ENCODE measurements at regions not wholly inside any gene's neighbourhood (a gene's known extent, or its start where the extent isn't known, plus 50 kb on each side); places are given as distances from the start of the nearest gene placed in this dataset.

- Mint-ChIP-seq H3K36me3 (no peaks in the 10 kb centered on the region), H3K27ac (no peak overlapping the region), H3K9me3 (peaks cover 26% of the 10 kb centered on the region in 2 donors)
- DNase-seq (ENCODE audit: low spot score in 2 of 2) (no peak), ATAC-seq (no peak)
Measured at GRCh38 chr6:19309661-19310060, 527.5 kb upstream of the ID4 start.

- Mint-ChIP-seq H3K36me3 (no peaks in the 10 kb centered on the region), H3K27ac (no peak overlapping the region), H3K9me3 (peaks cover 30% of the 10 kb centered on the region in 2 donors)
- no peak for ATAC-seq
- DNase-seq (ENCODE audit: low spot score in 2 of 2), result no peak
Measured at GRCh38 chr6:19311786-19312185, 525.4 kb upstream of the ID4 start.

- H3K27ac Mint-ChIP-seq, result no peak overlapping the region
- H3K9me3 Mint-ChIP-seq, result peaks cover 30 to 34% of the 10 kb centered on the region in 2 donors
- no peak for ATAC-seq
- H3K36me3 Mint-ChIP-seq, result no peaks in the 10 kb centered on the region
- no peak for DNase-seq (ENCODE audit: low spot score in 2 of 2)
Measured at GRCh38 chr6:19312241-19312978, 524.8 kb upstream of the ID4 start.

GRCh38 chr6:19317431-19317986, 519.7 kb upstream of the ID4 start:
- ATAC-seq, result no peak
- no peak overlapping the region for H3K27ac Mint-ChIP-seq
- DNase-seq (ENCODE audit: low spot score in 2 of 2), result no peak
- H3K36me3 Mint-ChIP-seq, result no peaks in the 10 kb centered on the region
- H3K9me3 Mint-ChIP-seq, result peaks cover 10 to 17% of the 10 kb centered on the region in 2 donors

GRCh38 chr6:19319005-19319404, 518.2 kb upstream of the ID4 start:
- ATAC-seq (no peak), DNase-seq (ENCODE audit: low spot score in 2 of 2) (no peak)
- Mint-ChIP-seq H3K36me3 (no peaks in the 10 kb centered on the region), H3K9me3 (peaks cover 10 to 12% of the 10 kb centered on the region in 2 donors), H3K27ac (no peak overlapping the region)

GRCh38 chr6:19320111-19320581, 517.0 kb upstream of the ID4 start:
- no peak for DNase-seq (ENCODE audit: low spot score in 2 of 2)
- no peak overlapping the region for H3K27ac Mint-ChIP-seq

GRCh38 chr6:19322691-19323485, 514.3 kb upstream of the ID4 start:
- H3K9me3 Mint-ChIP-seq, result no peaks in the 10 kb centered on the region
- DNase-seq (ENCODE audit: low spot score in 2 of 2) (no peak), ATAC-seq (no peak)
- no peak overlapping the region for H3K27ac Mint-ChIP-seq
- H3K36me3 Mint-ChIP-seq, result no peaks in the 10 kb centered on the region

More at GRCh38 chr6:19320111-19320581, 517.0 kb upstream of the ID4 start:
- H3K36me3 Mint-ChIP-seq, result no peaks in the 10 kb centered on the region
- H3K9me3 Mint-ChIP-seq, result peaks cover 0 to 4% of the 10 kb centered on the region in 2 donors
- ATAC-seq, result no peak

GRCh38 chr6:19324376-19324775, 512.8 kb upstream of the ID4 start:
- ATAC-seq (no peak), DNase-seq (ENCODE audit: low spot score in 2 of 2) (no peak)
- H3K9me3 Mint-ChIP-seq, result no peaks in the 10 kb centered on the region
- H3K27ac Mint-ChIP-seq, result no peak overlapping the region
- H3K36me3 Mint-ChIP-seq, result no peaks in the 10 kb centered on the region

- no peak for ATAC-seq
- H3K36me3 Mint-ChIP-seq, result no peaks in the 10 kb centered on the region
Measured at GRCh38 chr6:19325335-19325789, 511.8 kb upstream of the ID4 start.

GRCh38 chr6:19327241-19327640, 509.9 kb upstream of the ID4 start:
- DNase-seq (ENCODE audit: low spot score in 2 of 2) (no peak), ATAC-seq (no peak)

More at GRCh38 chr6:19325335-19325789, 511.8 kb upstream of the ID4 start:
- DNase-seq (ENCODE audit: low spot score in 2 of 2), result no peak
- Mint-ChIP-seq H3K27ac (no peak overlapping the region), H3K9me3 (no peaks in the 10 kb centered on the region)

GRCh38 chr6:19327661-19328060, 509.5 kb upstream of the ID4 start:
- H3K27ac Mint-ChIP-seq, result no peak overlapping the region
- no peaks in the 10 kb centered on the region for H3K9me3 Mint-ChIP-seq
- DNase-seq (ENCODE audit: low spot score in 2 of 2) (no peak), ATAC-seq (no peak)
- H3K36me3 Mint-ChIP-seq, result no peaks in the 10 kb centered on the region

More at GRCh38 chr6:19327241-19327640, 509.9 kb upstream of the ID4 start:
- Mint-ChIP-seq H3K36me3 (no peaks in the 10 kb centered on the region), H3K27ac (no peak overlapping the region), H3K9me3 (no peaks in the 10 kb centered on the region)

GRCh38 chr6:19329078-19329477, 508.1 kb upstream of the ID4 start:
- no peak for DNase-seq (ENCODE audit: low spot score in 2 of 2)
- Mint-ChIP-seq H3K9me3 (no peaks in the 10 kb centered on the region), H3K27ac (no peak overlapping the region)

GRCh38 chr6:19331089-19331488, 506.1 kb upstream of the ID4 start:
- no peak overlapping the region for H3K27ac Mint-ChIP-seq
- no peak for ATAC-seq
- no peaks in the 10 kb centered on the region for H3K36me3 Mint-ChIP-seq
- H3K9me3 Mint-ChIP-seq, result peaks cover 0 to 3% of the 10 kb centered on the region in 2 donors
- no peak for DNase-seq (ENCODE audit: low spot score in 2 of 2)

More at GRCh38 chr6:19329078-19329477, 508.1 kb upstream of the ID4 start:
- no peak for ATAC-seq
- H3K36me3 Mint-ChIP-seq, result no peaks in the 10 kb centered on the region

- DNase-seq (ENCODE audit: low spot score in 2 of 2), result no peak
- H3K9me3 Mint-ChIP-seq, result peaks cover 5 to 7% of the 10 kb centered on the region in 2 donors
- no peaks in the 10 kb centered on the region for H3K36me3 Mint-ChIP-seq
- no peak for ATAC-seq
- no peak overlapping the region for H3K27ac Mint-ChIP-seq
Measured at GRCh38 chr6:19332806-19333460, 504.2 kb upstream of the ID4 start.

GRCh38 chr6:19333936-19334335, 503.2 kb upstream of the ID4 start:
- Mint-ChIP-seq H3K27ac (no peak overlapping the region), H3K9me3 (peaks cover 5 to 8% of the 10 kb centered on the region in 2 donors), H3K36me3 (no peaks in the 10 kb centered on the region)
- ATAC-seq, result no peak
- no peak for DNase-seq (ENCODE audit: low spot score in 2 of 2)

- no peaks in the 10 kb centered on the region for H3K36me3 Mint-ChIP-seq
- ATAC-seq, result no peak
- DNase-seq (ENCODE audit: low spot score in 2 of 2), result no peak
- H3K27ac Mint-ChIP-seq, result no peak overlapping the region
- H3K9me3 Mint-ChIP-seq, result peaks cover 7 to 14% of the 10 kb centered on the region in 2 donors
Measured at GRCh38 chr6:19336579-19336978, 500.6 kb upstream of the ID4 start.

GRCh38 chr6:19337101-19337500, 500.1 kb upstream of the ID4 start:
- ATAC-seq (no peak), DNase-seq (ENCODE audit: low spot score in 2 of 2) (no peak)
- no peaks in the 10 kb centered on the region for H3K36me3 Mint-ChIP-seq
- H3K27ac Mint-ChIP-seq, result no peak overlapping the region
- peaks cover 9 to 15% of the 10 kb centered on the region in 2 donors for H3K9me3 Mint-ChIP-seq

All from activated naive CD4-positive, alpha-beta T cell treated with anti-CD3 and anti-CD28 coated beads, Interleukin-2, amount 50 U/mL, for 72 hours (primary cell).